HG03354 (cell line): ENCODE measurements at regions not wholly inside any gene's neighbourhood (a gene's known extent, or its start where the extent isn't known, plus 50 kb on each side); places are given as distances from the start of the nearest gene placed in this dataset.
"Not testable (repeated sequence)": the region's sequence is repeated elsewhere in the genome, so short reads cannot be mapped to it uniquely, and the experiment has no call there.

Source experiments
- ATAC-seq: cut with Tn5 transposase; IDR thresholded peaks from one replicate; pipeline ENCODE4 v1.9.1; 2021; ENCODE audit warnings: mild to moderate bottlenecking; ENCODE audit not compliant: unreplicated experiment, poor library complexity, severe bottlenecking

- no peak for ATAC-seq
Measured at GRCh38 chr21:36245649-36246048, 74.3 kb upstream of the MORC3 start.

- no peak for ATAC-seq
Measured at GRCh38 chr21:36246080-36246631, 73.8 kb upstream of the MORC3 start.

GRCh38 chr21:36247316-36248010, 72.5 kb upstream of the MORC3 start:
- no peak for ATAC-seq

GRCh38 chr21:36249576-36250422, 70.2 kb upstream of the MORC3 start:
- no peak for ATAC-seq

GRCh38 chr21:36250423-36251075, 69.4 kb upstream of the MORC3 start:
- no peak for ATAC-seq

- no peak for ATAC-seq
Measured at GRCh38 chr21:36254106-36254941, 65.7 kb upstream of the MORC3 start.

- ATAC-seq, result peak; percentile 75
Measured at GRCh38 chr21:36255663-36256062, 64.3 kb upstream of the MORC3 start.

GRCh38 chr21:36257657-36258056, 62.3 kb upstream of the MORC3 start:
- ATAC-seq, result no peak

GRCh38 chr21:36260030-36260787, 59.8 kb upstream of the MORC3 start:
- ATAC-seq, result peak; percentile 65

- no peak for ATAC-seq
Measured at GRCh38 chr21:36260802-36261201, 59.2 kb upstream of the MORC3 start.

GRCh38 chr21:36261459-36261858, 58.5 kb upstream of the MORC3 start:
- no peak for ATAC-seq

GRCh38 chr21:36263797-36264196, 56.2 kb upstream of the MORC3 start:
- no peak for ATAC-seq

GRCh38 chr21:36265431-36265830, 54.6 kb upstream of the MORC3 start:
- ATAC-seq, result no peak

- not testable (repeated sequence) for ATAC-seq
Measured at GRCh38 chr21:36267828-36268227, 52.2 kb upstream of the MORC3 start.

- not testable (repeated sequence) for ATAC-seq
Measured at GRCh38 chr21:36268264-36268663, 51.7 kb upstream of the MORC3 start.
